IMR-90 (cell line): ENCODE measurements at regions not wholly inside any gene's neighbourhood (a gene's known extent, or its start where the extent isn't known, plus 50 kb on each side); places are given as distances from the start of the nearest gene placed in this dataset.
A peak's percentile ranks its signal among the peaks of the same experiment; 100 is the strongest.

Source experiments
- ATAC-seq: fragments of 200-7000 bp; cut with Tn5 transposase; 2 replicates; pipeline ENCODE4 v1.9.1; 2020; ENCODE audit warnings: low read depth, mild to moderate bottlenecking, moderate library complexity
- BruUV-seq: library from RNA; stranded (reverse); fragments of 400-500 nt; replicated peaks from 2 replicates; lab custom pipeline; 2021; lab: Mats Ljungman, UMichigan
- CTCF ChIA-PET: fragments of 300-600 bp; formaldehyde crosslinking; extraction: SDS; loops from one replicate; lab custom pipeline; 2021; ENCODE audit warnings: antibody characterized with exemption; lab: Yijun Ruan, JAX
- POLR2A ChIA-PET: fragments of 300-600 bp; sonication (Branson Sonifier 250); formaldehyde crosslinking; loops from one replicate; lab custom pipeline; 2022; ENCODE audit warnings: antibody characterized with exemption; ENCODE audit not compliant: unreplicated experiment; lab: Charles Lee
- DNase-seq: peaks from one replicate; pipeline ENCODE4 v3.0.0; 2013
- H2AFZ ChIP-seq: replicated peaks from 2 replicates; pipeline ENCODE3; 2013; ENCODE audit warnings: low read length, mild to moderate bottlenecking; ENCODE audit not compliant: poor library complexity
- H2AK5ac ChIP-seq: 2 replicates; pipeline ENCODE4 v1.6.1; 2013; ENCODE audit warnings: low read depth, low read length, inconsistent platforms
- H2AK9ac ChIP-seq: replicated peaks from 2 replicates; pipeline ENCODE3; 2013; ENCODE audit warnings: mild to moderate bottlenecking, low read depth, low read length, moderate library complexity; ENCODE audit not compliant: poor library complexity
- H2BK120ac ChIP-seq: 2 replicates; pipeline ENCODE4 v1.6.1; 2013; ENCODE audit warnings: low read depth, low read length, inconsistent platforms
- H2BK15ac ChIP-seq: 3 replicates; pipeline ENCODE4 v1.6.1; 2013; ENCODE audit warnings: low read depth, low read length, inconsistent platforms
- H2BK20ac ChIP-seq: 2 replicates; pipeline ENCODE4 v1.6.1; 2013; ENCODE audit warnings: low read depth, mild to moderate bottlenecking, inconsistent platforms, low read length, moderate library complexity
- H2BK5ac ChIP-seq: 2 replicates; pipeline ENCODE4 v1.6.1; 2013; ENCODE audit warnings: mild to moderate bottlenecking, low read depth, low read length, inconsistent platforms; ENCODE audit not compliant: poor library complexity, severe bottlenecking
- H3K14ac ChIP-seq: replicated peaks from 2 replicates; pipeline ENCODE4 v1.6.1; 2013; ENCODE audit warnings: low read depth, low read length, inconsistent platforms
- H3K18ac ChIP-seq: 2 replicates; pipeline ENCODE4 v1.6.1; 2013; ENCODE audit warnings: low read depth, low read length, control low read depth
- H3K23ac ChIP-seq: 2 replicates; pipeline ENCODE4 v1.6.1; 2013; ENCODE audit warnings: low read depth, low read length, inconsistent platforms
- H3K27ac ChIP-seq: 2 replicates; pipeline ENCODE4 v1.5.1; 2013; ENCODE audit warnings: mild to moderate bottlenecking, control low read depth, low read length; ENCODE audit not compliant: insufficient read depth
- H3K27me3 ChIP-seq: 2 replicates; pipeline ENCODE4 v1.6.1; 2013; ENCODE audit warnings: low read length; ENCODE audit not compliant: control insufficient read depth, insufficient read depth
- H3K36me3 ChIP-seq: 2 replicates; pipeline ENCODE4 v1.6.1; 2013; ENCODE audit warnings: low read length, mixed read lengths; ENCODE audit not compliant: control insufficient read depth, insufficient read depth
- H3K4ac ChIP-seq: 2 replicates; pipeline ENCODE4 v1.6.1; 2013; ENCODE audit warnings: low read depth, low read length, inconsistent platforms
- H3K4me1 ChIP-seq: 2 replicates; pipeline ENCODE4 v1.6.1; 2013; ENCODE audit warnings: low read length, mixed read lengths; ENCODE audit not compliant: control insufficient read depth, insufficient read depth
- H3K4me2 ChIP-seq: 2 replicates; pipeline ENCODE4 v1.6.1; 2013; ENCODE audit warnings: low read depth, mild to moderate bottlenecking, control low read depth, low read length, moderate library complexity
- H3K4me3 ChIP-seq: 2 replicates; pipeline ENCODE4 v1.5.1; 2013; ENCODE audit warnings: low read depth, mild to moderate bottlenecking, control low read depth, low read length, moderate library complexity; ENCODE audit not compliant: insufficient read depth
- H3K56ac ChIP-seq: 2 replicates; pipeline ENCODE4 v1.6.1; 2013; ENCODE audit warnings: low read length, inconsistent platforms; ENCODE audit not compliant: insufficient read depth; ENCODE audit errors: extremely low read depth
- H3K79me1 ChIP-seq, 2 experiments: 2 replicates each; pipeline ENCODE4 v1.6.1; 2013; ENCODE audit warnings: low read length in 2 of 2, inconsistent platforms in 1 of 2, low read depth in 1 of 2
- H3K9ac ChIP-seq: 2 replicates; pipeline ENCODE4 v1.6.1; 2013; ENCODE audit warnings: low read depth, low read length, control low read depth
- H3K9me1 ChIP-seq: 2 replicates; pipeline ENCODE4 v1.6.1; 2013; ENCODE audit warnings: low read length, inconsistent platforms; ENCODE audit not compliant: insufficient read depth
- H3K9me3 ChIP-seq: 2 replicates; pipeline ENCODE4 v1.6.1; 2013; ENCODE audit warnings: low read length; ENCODE audit not compliant: control insufficient read depth, insufficient read depth
- H4K20me1 ChIP-seq: 2 replicates; pipeline ENCODE4 v1.6.1; 2013; ENCODE audit warnings: low read length, inconsistent platforms; ENCODE audit not compliant: insufficient read depth
- H4K5ac ChIP-seq: 2 replicates; pipeline ENCODE4 v1.6.1; 2013; ENCODE audit warnings: mild to moderate bottlenecking, low read depth, low read length, control low read depth
- H4K8ac ChIP-seq, 2 experiments: 2 replicates each; pipeline ENCODE4 v1.6.1; 2013; ENCODE audit warnings: low read depth in 2 of 2, low read length in 2 of 2, control low read depth in 1 of 2, inconsistent platforms in 1 of 2
- H4K91ac ChIP-seq: 2 replicates; pipeline ENCODE4 v1.6.1; 2013; ENCODE audit warnings: low read depth, low read length, inconsistent platforms; ENCODE audit not compliant: insufficient read depth
- BHLHE40 ChIP-seq: fragments of 150-350 bp; IDR thresholded peaks from 2 replicates; pipeline ENCODE4 v1.6.1; 2016; ENCODE audit warnings: mild to moderate bottlenecking, low read depth, low read length
- CHD1 ChIP-seq: IDR thresholded peaks from 2 replicates; pipeline ENCODE4 v1.6.1; 2012; ENCODE audit warnings: low read depth, low read length, improper control_type of control experiment
- FOS ChIP-seq: fragments of 150-350 bp; IDR thresholded peaks from 2 replicates; pipeline ENCODE4 v1.6.1; 2016; ENCODE audit warnings: low read depth, low read length
- MAFK ChIP-seq: IDR thresholded peaks from 2 replicates; pipeline ENCODE4 v1.6.1; 2012; ENCODE audit warnings: low read depth, low read length, improper control_type of control experiment
- POLR2A ChIP-seq: IDR thresholded peaks from 2 replicates; pipeline ENCODE4 v1.6.1; 2012; ENCODE audit warnings: mild to moderate bottlenecking, low read depth, low read length
- RFX5 ChIP-seq: IDR thresholded peaks from 2 replicates; pipeline ENCODE4 v1.8.0; 2012; ENCODE audit warnings: low read depth, mild to moderate bottlenecking, low read length, moderate library complexity
- SMC3 ChIP-seq: fragments of 150-350 bp; IDR thresholded peaks from 2 replicates; pipeline ENCODE4 v1.6.1; 2016; ENCODE audit warnings: low read depth, mild to moderate bottlenecking, antibody characterized with exemption, low read length, moderate library complexity
- WGBS, 2 experiments: methylation state at CpG; one replicate each; pipeline versions ENCODE4 v1.1.5 to v1.1.7; 2013; ENCODE audit warnings: missing lambda C conversion rate in 2 of 2; ENCODE audit not compliant: insufficient read length in 1 of 2; ENCODE audit errors: extremely low coverage in 2 of 2; 5-methylcytosine and 5-hydroxymethylcytosine counted together
- dilution Hi-C: fragments of 300-500 bp; cut with HindIII; formaldehyde crosslinking; loops from one replicate; pipeline ENCODE4 v1.14.3; 2018; ENCODE audit warnings: low sequenced_read_pairs; ENCODE audit not compliant: unreplicated experiment
- in situ Hi-C: fragments of 300-500 bp; cut with MboI; formaldehyde crosslinking; loops from 3 replicates; pipeline ENCODE4 v1.14.3; 2019; ENCODE audit warnings: low sequenced_read_pairs, inconsistent platforms, mixed read lengths
- intact Hi-C: fragments of 100-400 bp; cut with micrococcal nuclease; formaldehyde crosslinking; loops from 2 replicates; pipeline ENCODE4 v1.10.0; 2022
- TF ChIP-seq, protein P1 (sequence below): fragments of 150-350 bp; IDR thresholded peaks from 2 replicates; pipeline ENCODE4 v1.6.1; 2017; ENCODE audit warnings: mild to moderate bottlenecking, antibody characterized with exemption, low read length, low read depth
- TF ChIP-seq, protein P2 (sequence below): conservative IDR thresholded peaks from 2 replicates; pipeline ENCODE4 v1.5.1; 2012; ENCODE audit warnings: mild to moderate bottlenecking, low read depth, low read length, improper control_type of control experiment

DNA sequence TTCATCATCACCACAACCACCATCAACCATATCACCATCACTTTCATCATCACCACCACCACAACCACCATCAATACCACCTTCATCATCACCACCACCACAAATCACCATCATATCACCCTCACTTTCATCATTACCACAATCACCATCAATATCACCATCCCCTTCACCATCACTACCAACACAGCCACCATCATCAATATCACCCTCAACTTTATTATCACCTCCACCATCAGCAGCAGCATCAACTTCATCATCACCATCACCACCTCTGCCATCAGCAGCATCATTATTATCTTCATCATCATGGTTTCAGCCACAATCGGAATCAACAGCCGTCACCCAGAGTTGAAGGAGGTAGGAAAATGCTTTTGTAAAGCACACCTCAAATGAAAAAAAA lies 225.7 kb upstream of the SULF2 start:
- H3K23ac ChIP-seq, result no peak overlapping the region
- peaks cover 8% of the 10 kb centered on the region for H3K9me3 ChIP-seq
- H3K36me3 ChIP-seq, result no peaks in the 10 kb centered on the region
- H2BK120ac ChIP-seq, result no peak overlapping the region
- peaks cover 8% of the 10 kb centered on the region; the same call in 1 of the 2 replicates for H3K4me1 ChIP-seq
- peak overlapping the region; percentile 57 for H2BK5ac ChIP-seq
- H2BK15ac ChIP-seq, result no peak overlapping the region
- no peak overlapping the region for H3K9ac ChIP-seq
- no peaks in the 10 kb centered on the region for H4K20me1 ChIP-seq
- no peak overlapping the region for H3K4me2 ChIP-seq
- no peak overlapping the region for H2AK5ac ChIP-seq
- TF ChIP-seq SMC3 (no peak), MAFK (no peak), FOS (no peak), POLR2A (no peak), BHLHE40 (no peak), CHD1 (no peak), RFX5 (no peak)
- TF ChIP-seq, protein P1, sequence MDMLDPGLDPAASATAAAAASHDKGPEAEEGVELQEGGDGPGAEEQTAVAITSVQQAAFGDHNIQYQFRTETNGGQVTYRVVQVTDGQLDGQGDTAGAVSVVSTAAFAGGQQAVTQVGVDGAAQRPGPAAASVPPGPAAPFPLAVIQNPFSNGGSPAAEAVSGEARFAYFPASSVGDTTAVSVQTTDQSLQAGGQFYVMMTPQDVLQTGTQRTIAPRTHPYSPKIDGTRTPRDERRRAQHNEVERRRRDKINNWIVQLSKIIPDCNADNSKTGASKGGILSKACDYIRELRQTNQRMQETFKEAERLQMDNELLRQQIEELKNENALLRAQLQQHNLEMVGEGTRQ, result no peak
- TF ChIP-seq, protein P2, sequence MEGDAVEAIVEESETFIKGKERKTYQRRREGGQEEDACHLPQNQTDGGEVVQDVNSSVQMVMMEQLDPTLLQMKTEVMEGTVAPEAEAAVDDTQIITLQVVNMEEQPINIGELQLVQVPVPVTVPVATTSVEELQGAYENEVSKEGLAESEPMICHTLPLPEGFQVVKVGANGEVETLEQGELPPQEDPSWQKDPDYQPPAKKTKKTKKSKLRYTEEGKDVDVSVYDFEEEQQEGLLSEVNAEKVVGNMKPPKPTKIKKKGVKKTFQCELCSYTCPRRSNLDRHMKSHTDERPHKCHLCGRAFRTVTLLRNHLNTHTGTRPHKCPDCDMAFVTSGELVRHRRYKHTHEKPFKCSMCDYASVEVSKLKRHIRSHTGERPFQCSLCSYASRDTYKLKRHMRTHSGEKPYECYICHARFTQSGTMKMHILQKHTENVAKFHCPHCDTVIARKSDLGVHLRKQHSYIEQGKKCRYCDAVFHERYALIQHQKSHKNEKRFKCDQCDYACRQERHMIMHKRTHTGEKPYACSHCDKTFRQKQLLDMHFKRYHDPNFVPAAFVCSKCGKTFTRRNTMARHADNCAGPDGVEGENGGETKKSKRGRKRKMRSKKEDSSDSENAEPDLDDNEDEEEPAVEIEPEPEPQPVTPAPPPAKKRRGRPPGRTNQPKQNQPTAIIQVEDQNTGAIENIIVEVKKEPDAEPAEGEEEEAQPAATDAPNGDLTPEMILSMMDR, result no peak
- in situ Hi-C loops, result loop anchor here (25.0 kb wide), 1 partner anchor 101 kb away; no protein-coding TSS in a partner anchor
- intact Hi-C loops, result no loop called here
- no peak overlapping the region for H2BK20ac ChIP-seq
- WGBS, 2 experiments, result no CpG with 5 or more reads among the region's 2 CpGs
- no peak overlapping the region for H3K4me3 ChIP-seq
- DNase-seq (no peak), ATAC-seq (no peak)
- no peak overlapping the region for H2AFZ ChIP-seq
- no peak overlapping the region for H4K5ac ChIP-seq
- H3K56ac ChIP-seq, result no peak overlapping the region
- no peak overlapping the region for H2AK9ac ChIP-seq
- no peak overlapping the region for H4K91ac ChIP-seq
- no peak overlapping the region for H3K18ac ChIP-seq
- no peak overlapping the region for H4K8ac ChIP-seq
- H3K9me1 ChIP-seq, result no peaks in the 10 kb centered on the region
- ChIA-PET CTCF (interaction anchor here (0.5 kb wide), 1 partner anchor 609 kb away, joined by 4 read pairs; no protein-coding TSS in a partner anchor), POLR2A (no interaction called here)
- no peaks in the 10 kb centered on the region for H3K79me1 ChIP-seq
- H3K4ac ChIP-seq, result no peak overlapping the region
- H3K14ac ChIP-seq, result no peak overlapping the region
- dilution Hi-C loops, result no loop called here
- BruUV-seq, result no TSS peak
- H3K27me3 ChIP-seq, result no peaks in the 10 kb centered on the region
- H3K27ac ChIP-seq, result no peak overlapping the region
